SK-MEL-5 (cell line): ENCODE measurements at regions not wholly inside any gene's neighbourhood (a gene's known extent, or its start where the extent isn't known, plus 50 kb on each side); places are given as distances from the start of the nearest gene placed in this dataset.

Experiments used
- DNase-seq: peaks from one replicate; pipeline ENCODE4 v3.0.0-alpha.2; 2016; ENCODE audit warnings: low read depth, low spot score
- in situ Hi-C: cut with HindIII; loops from 2 replicates; pipeline ENCODE4 v1.10.0; 2016; ENCODE audit warnings: low sequenced_read_pairs, high pct_unique_total_duplicates, low pct_unique_long_range_greater_than_20kb

GRCh38 chr6:77979204-77979603, 326.4 kb downstream of the MEI4 start:
- no peak for DNase-seq
- in situ Hi-C loops, result no loop called here

- DNase-seq, result no peak
- in situ Hi-C loops, result no loop called here
These were observed 333.7 kb downstream of the MEI4 start for GRCh38 chr6:77986380-77987034.

GRCh38 chr6:77987035-77987384, 334.2 kb downstream of the MEI4 start:
- in situ Hi-C loops, result no loop called here
- DNase-seq, result no peak

DNA sequence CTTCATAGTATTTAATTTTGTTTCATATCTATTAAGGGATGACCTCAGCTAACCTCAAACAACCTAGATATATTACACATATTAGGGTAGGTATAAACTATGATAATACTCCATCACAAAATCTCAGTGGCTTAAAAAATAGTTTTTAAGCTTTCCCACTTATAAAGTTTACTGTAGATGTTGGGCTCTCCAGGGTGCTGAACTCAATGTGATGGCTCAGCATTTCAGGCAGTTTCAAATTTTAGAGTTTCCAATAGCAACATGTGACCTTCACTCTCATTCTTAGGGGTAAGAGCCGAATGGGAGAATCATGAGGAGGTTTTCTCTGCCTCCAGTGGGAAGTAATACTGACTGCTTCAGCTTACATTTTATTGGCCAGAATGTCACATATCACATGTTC, 357.3 kb downstream of the MEI4 start:
- in situ Hi-C loops, result no loop called here

GRCh38 chr6:78020586-78020985, 367.7 kb downstream of the MEI4 start:
- in situ Hi-C loops, result no loop called here
- DNase-seq, result no peak

More for the DNA sequence above, 357.3 kb downstream of the MEI4 start:
- DNase-seq, result no peak

GRCh38 chr6:78025502-78025901, 372.7 kb downstream of the MEI4 start:
- DNase-seq, result no peak
- in situ Hi-C loops, result no loop called here

DNA sequence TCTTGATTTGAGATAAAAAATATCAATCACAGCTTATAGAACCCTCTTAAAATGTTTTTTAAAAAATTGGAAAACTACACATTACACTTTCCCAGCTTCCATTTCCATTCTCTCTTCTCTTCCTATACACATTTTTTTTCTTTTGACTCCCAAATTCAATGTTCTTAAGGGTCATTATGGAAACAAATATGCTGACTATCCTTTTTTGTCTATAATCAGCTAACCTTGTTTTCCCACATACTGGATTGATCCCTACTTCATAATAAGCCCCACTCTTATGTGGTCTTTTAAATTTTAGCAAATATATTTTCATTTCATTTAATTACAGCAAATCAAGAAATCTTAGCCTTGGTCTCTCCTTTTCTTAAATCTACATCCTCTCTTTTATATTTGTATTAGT, 378.4 kb downstream of the MEI4 start:
- DNase-seq, result no peak
- in situ Hi-C loops, result no loop called here

- in situ Hi-C loops, result no loop called here
- no peak for DNase-seq
These were observed 406.3 kb downstream of the MEI4 start for GRCh38 chr6:78059171-78059570.

GRCh38 chr6:78062993-78063392, 410.2 kb downstream of the MEI4 start:
- in situ Hi-C loops, result no loop called here

GRCh38 chr6:78076371-78076770, 423.5 kb downstream of the MEI4 start:
- DNase-seq, result no peak
- in situ Hi-C loops, result no loop called here

More at GRCh38 chr6:78062993-78063392, 410.2 kb downstream of the MEI4 start:
- DNase-seq, result no peak

DNA sequence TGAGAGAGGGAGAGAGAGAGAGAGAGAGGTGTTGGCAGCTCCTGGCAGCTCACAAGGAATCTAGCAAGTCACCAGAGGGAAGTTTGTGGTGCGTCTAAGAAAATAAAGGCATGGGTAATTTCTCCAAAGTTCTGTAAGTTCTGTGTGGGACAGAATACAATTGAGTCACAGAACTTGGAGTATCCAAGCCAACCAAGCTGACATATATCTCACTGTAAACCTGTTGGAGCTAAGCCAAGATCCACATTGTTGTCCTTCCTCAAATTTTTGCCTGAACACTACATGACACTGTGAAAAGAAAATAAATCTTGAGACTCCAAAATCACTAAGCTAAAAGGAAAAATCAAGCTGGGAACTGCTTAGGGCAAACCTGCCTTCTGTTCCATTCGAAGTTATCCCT, 436.7 kb downstream of the MEI4 start:
- in situ Hi-C loops, result no loop called here
- DNase-seq, result no peak

- DNase-seq, result no peak
- in situ Hi-C loops, result no loop called here
These were observed 441.1 kb downstream of the MEI4 start for GRCh38 chr6:78093906-78094305.

GRCh38 chr6:78101387-78101786, 448.5 kb downstream of the MEI4 start:
- in situ Hi-C loops, result no loop called here
- no peak for DNase-seq

GRCh38 chr6:78110641-78111040, 457.8 kb downstream of the MEI4 start:
- in situ Hi-C loops, result no loop called here
- DNase-seq, result no peak

GRCh38 chr6:78117966-78118365, 465.1 kb downstream of the MEI4 start:
- no peak for DNase-seq
- in situ Hi-C loops, result no loop called here

GRCh38 chr6:78131521-78131920, 478.7 kb downstream of the MEI4 start:
- in situ Hi-C loops, result no loop called here
- DNase-seq, result no peak

- DNase-seq, result no peak
- in situ Hi-C loops, result no loop called here
These were observed 480.0 kb downstream of the MEI4 start for GRCh38 chr6:78132671-78133410.

GRCh38 chr6:78150425-78150824, 497.6 kb downstream of the MEI4 start:
- in situ Hi-C loops, result no loop called here
- DNase-seq, result no peak

DNA sequence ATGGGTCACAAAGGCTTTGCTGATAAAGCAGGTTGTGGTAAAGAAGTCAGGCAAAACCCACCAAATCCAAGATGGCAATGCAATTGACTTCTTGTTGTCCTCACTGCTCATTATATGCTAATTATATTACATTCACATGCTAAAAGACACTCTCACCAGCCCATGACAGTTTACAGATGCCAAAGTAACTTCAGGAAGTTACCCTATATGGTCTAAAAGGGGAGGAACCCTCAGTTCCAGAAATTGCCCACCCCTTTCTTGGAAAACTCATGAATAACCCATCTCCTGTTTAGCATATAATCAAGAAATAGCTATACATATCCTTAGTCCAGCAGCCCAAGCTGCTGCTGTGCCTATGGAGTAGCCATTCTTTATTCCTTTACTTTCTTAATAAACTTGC, 501.1 kb downstream of the MEI4 start:
- DNase-seq, result no peak
- in situ Hi-C loops, result no loop called here
